Fibroblast of lung (primary cell): ENCODE measurements at regions not wholly inside any gene's neighbourhood (a gene's known extent, or its start where the extent isn't known, plus 50 kb on each side); places are given as distances from the start of the nearest gene placed in this dataset.
"Not testable (repeated sequence)": the region's sequence is repeated elsewhere in the genome, so short reads cannot be mapped to it uniquely, and the experiment has no call there.

ENCODE experiments used
- CTCF ChIP-seq, 2 donors: IDR thresholded peaks in 1 of 2; conservative IDR thresholded peaks in 1 of 2; 1 replicate in 1 of 2; 2 replicates in 1 of 2; pipeline ENCODE4 v1.5.1; 2011 to 2012; ENCODE audit warnings: low read length in 2 of 2, control low read depth in 1 of 2, inconsistent platforms in 1 of 2, low read depth in 1 of 2, mild to moderate bottlenecking in 1 of 2
- EZH2 ChIP-seq: IDR thresholded peaks from 2 replicates; pipeline ENCODE4 v1.5.1; 2012; ENCODE audit warnings: low read length, control low read depth, mild to moderate bottlenecking; ENCODE audit errors: missing control alignments

- not testable (repeated sequence) for TF ChIP-seq CTCF (conservative IDR thresholded peaks at IDR 0.05 in 1 of 2, IDR thresholded peaks at IDR 0.05 in 1 of 2; ENCODE audit: low read depth in 1 of 2, low read length in 2 of 2); EZH2
These were observed 56.7 kb upstream of the VPREB1 start for GRCh38 chr22:22187863-22188262.
